Hepatocyte (in vitro differentiated cells): ENCODE measurements at regions not wholly inside any gene's neighbourhood (a gene's known extent, or its start where the extent isn't known, plus 50 kb on each side); places are given as distances from the start of the nearest gene placed in this dataset.

Experiments used
- CTCF ChIP-seq: fragments of 200-600 bp; sonication (generic); IDR thresholded peaks from 2 replicates; pipeline ENCODE4 v1.5.1; 2016; ENCODE audit warnings: antibody characterized with exemption, mild to moderate bottlenecking; ENCODE audit not compliant: poor library complexity
- EZH2 ChIP-seq: fragments of 200-600 bp; sonication (generic); IDR thresholded peaks from 2 replicates; pipeline ENCODE4 v1.6.1; 2016; ENCODE audit warnings: antibody characterized with exemption, mild to moderate bottlenecking, borderline replicate concordance
- EZH2phosphoT487 ChIP-seq: fragments of 200-600 bp; sonication (generic); IDR thresholded peaks from one replicate; pipeline ENCODE4 v1.6.1; 2018; ENCODE audit warnings: antibody characterized with exemption, mild to moderate bottlenecking, low read depth, moderate library complexity; ENCODE audit not compliant: unreplicated experiment, severe bottlenecking

GRCh38 chr6:131372535-131372934, 200.5 kb upstream of the ARG1 start:
- no peak for TF ChIP-seq CTCF
- no peak for TF ChIP-seq EZH2
- no peak for TF ChIP-seq EZH2phosphoT487
